HEK293T (cell line): ENCODE measurements at regions not wholly inside any gene's neighbourhood (a gene's known extent, or its start where the extent isn't known, plus 50 kb on each side); places are given as distances from the start of the nearest gene placed in this dataset.

ENCODE experiments used
- CTCF ChIA-PET: fragments of 350-600 bp; formaldehyde crosslinking; extraction: SDS; loops from one replicate; lab custom pipeline; 2021; ENCODE audit warnings: antibody characterized with exemption, inconsistent platforms; lab: Yijun Ruan, JAX
- POLR2A ChIA-PET: fragments of 350-600 bp; formaldehyde crosslinking; extraction: SDS; loops from one replicate; lab custom pipeline; 2020; ENCODE audit warnings: antibody characterized with exemption, inconsistent platforms; lab: Yijun Ruan, JAX
- DNase-seq: peaks from one replicate; pipeline ENCODE4 v3.0.0; 2012; ENCODE audit warnings: mixed read lengths; ENCODE audit errors: extremely low spot score
- ARNT ChIP-seq: fragments of 450-650 bp; IDR thresholded peaks from 2 replicates; pipeline ENCODE4 v1.6.1; 2017; ENCODE audit warnings: mild to moderate bottlenecking
- BHLHE40 ChIP-seq: fragments of 450-650 bp; IDR thresholded peaks from 2 replicates; pipeline ENCODE4 v1.6.1; 2016; ENCODE audit warnings: mild to moderate bottlenecking, moderate library complexity, borderline replicate concordance
- CTBP1 ChIP-seq: fragments of 450-650 bp; IDR thresholded peaks from 2 replicates; pipeline ENCODE4 v1.6.1; 2016; ENCODE audit warnings: borderline replicate concordance
- ELF4 ChIP-seq: fragments of 450-650 bp; IDR thresholded peaks from 2 replicates; pipeline ENCODE4 v1.6.1; 2017; ENCODE audit warnings: antibody characterized with exemption
- FOXA1 ChIP-seq: fragments of 450-650 bp; IDR thresholded peaks from 2 replicates; pipeline ENCODE4 v1.6.1; 2016; ENCODE audit warnings: mild to moderate bottlenecking
- FOXK2 ChIP-seq: fragments of 450-650 bp; IDR thresholded peaks from 2 replicates; pipeline ENCODE4 v1.6.1; 2016; ENCODE audit warnings: mild to moderate bottlenecking
- FOXM1 ChIP-seq: fragments of 450-650 bp; IDR thresholded peaks from 2 replicates; pipeline ENCODE4 v1.6.1; 2017; ENCODE audit warnings: mild to moderate bottlenecking, borderline replicate concordance
- HDGF ChIP-seq: fragments of 450-650 bp; IDR thresholded peaks from 2 replicates; pipeline ENCODE4 v1.6.1; 2017; ENCODE audit warnings: antibody characterized with exemption, borderline replicate concordance
- L3MBTL2 ChIP-seq: fragments of 450-650 bp; conservative IDR thresholded peaks from 2 replicates; pipeline ENCODE4 v1.6.1; 2016; ENCODE audit warnings: mild to moderate bottlenecking
- LEF1 ChIP-seq: fragments of 450-650 bp; IDR thresholded peaks from 2 replicates; pipeline ENCODE4 v1.6.1; 2017; ENCODE audit warnings: mild to moderate bottlenecking, borderline replicate concordance
- NFRKB ChIP-seq: fragments of 450-650 bp; IDR thresholded peaks from 2 replicates; pipeline ENCODE4 v1.6.1; 2016; ENCODE audit warnings: mild to moderate bottlenecking, moderate library complexity
- SP1 ChIP-seq: fragments of 450-650 bp; IDR thresholded peaks from 2 replicates; pipeline ENCODE4 v1.6.1; 2017
- SUZ12 ChIP-seq: fragments of 450-650 bp; IDR thresholded peaks from 2 replicates; pipeline ENCODE4 v1.6.1; 2016; ENCODE audit warnings: mild to moderate bottlenecking
- TARDBP ChIP-seq: fragments of 450-650 bp; IDR thresholded peaks from 2 replicates; pipeline ENCODE4 v1.6.1; 2016
- ZNF384 ChIP-seq: fragments of 450-650 bp; IDR thresholded peaks from 2 replicates; pipeline ENCODE4 v1.6.1; 2016
- TF ChIP-seq, protein P1 (sequence below): fragments of 450-650 bp; IDR thresholded peaks from 2 replicates; pipeline ENCODE4 v1.6.1; 2016

DNA sequence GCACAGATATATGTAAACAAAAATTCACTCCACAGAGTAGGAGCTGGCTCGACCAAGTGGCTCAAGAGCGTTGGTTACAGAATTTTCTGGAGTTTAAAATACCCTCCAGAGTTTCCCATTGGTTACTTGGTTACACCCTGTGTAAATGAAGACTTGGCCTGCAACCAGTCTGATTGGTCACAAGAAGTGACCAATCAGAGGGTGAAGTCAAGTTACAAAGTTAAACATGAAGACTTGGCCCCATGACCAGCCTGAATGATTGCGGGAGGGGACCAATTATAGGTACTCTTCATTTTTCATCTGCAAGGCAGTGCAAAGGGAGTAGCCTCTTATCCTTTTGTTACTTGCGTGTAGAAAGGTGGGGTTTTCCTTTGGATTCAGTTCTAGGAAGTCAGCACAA is 121.3 kb upstream of the SALL1 start:
- ChIA-PET POLR2A (no interaction called here), CTCF (no interaction called here)
- DNase-seq = no peak
- TF ChIP-seq ELF4 (no peak), ZNF384 (no peak), FOXK2 (no peak), CTBP1 (no peak), FOXM1 (no peak), FOXA1 (no peak), BHLHE40 (no peak), SUZ12 (no peak), TARDBP (no peak), SP1 (no peak), ARNT (no peak), HDGF (no peak), NFRKB (no peak), L3MBTL2 (no peak)

DNA sequence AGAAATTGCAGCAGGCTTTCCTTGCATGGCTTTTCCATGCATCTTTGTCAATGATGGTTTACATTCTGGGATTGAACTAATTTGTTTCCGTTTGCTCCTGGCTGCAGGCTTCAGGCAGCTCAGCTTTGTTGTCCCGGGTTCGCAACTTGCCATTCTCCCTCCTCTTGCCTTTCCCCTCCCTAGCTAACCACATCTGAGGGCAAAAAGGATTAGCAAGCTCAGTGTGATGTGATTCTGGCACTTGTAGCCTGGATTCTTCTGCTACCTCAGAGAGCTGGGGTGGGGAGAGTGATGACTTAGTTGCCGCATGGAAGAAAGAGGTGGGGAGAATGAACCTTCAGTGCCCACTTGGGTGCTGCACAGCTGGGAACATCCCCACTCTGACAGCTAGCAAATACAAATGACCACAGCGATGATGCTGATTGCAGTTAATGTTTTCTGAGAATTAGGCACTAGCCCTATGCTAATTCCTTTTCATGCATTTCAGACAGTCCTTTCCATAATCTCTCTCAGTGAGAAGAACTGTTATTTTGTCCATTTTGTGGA is 120.2 kb upstream of the SALL1 start:
- TF ChIP-seq LEF1 (no peak), ZNF384 (no peak), FOXK2 (no peak), NFRKB (no peak), L3MBTL2 (no peak), BHLHE40 (no peak), SUZ12 (no peak), FOXM1 (no peak), ARNT (no peak), CTBP1 (no peak), TARDBP (no peak), ELF4 (no peak), FOXA1 (no peak), SP1 (no peak), HDGF (no peak)
- TF ChIP-seq, protein P1, sequence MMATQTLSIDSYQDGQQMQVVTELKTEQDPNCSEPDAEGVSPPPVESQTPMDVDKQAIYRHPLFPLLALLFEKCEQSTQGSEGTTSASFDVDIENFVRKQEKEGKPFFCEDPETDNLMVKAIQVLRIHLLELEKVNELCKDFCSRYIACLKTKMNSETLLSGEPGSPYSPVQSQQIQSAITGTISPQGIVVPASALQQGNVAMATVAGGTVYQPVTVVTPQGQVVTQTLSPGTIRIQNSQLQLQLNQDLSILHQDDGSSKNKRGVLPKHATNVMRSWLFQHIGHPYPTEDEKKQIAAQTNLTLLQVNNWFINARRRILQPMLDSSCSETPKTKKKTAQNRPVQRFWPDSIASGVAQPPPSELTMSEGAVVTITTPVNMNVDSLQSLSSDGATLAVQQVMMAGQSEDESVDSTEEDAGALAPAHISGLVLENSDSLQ = no peak
- DNase-seq = no peak
- ChIA-PET POLR2A (no interaction called here), CTCF (no interaction called here)

DNA sequence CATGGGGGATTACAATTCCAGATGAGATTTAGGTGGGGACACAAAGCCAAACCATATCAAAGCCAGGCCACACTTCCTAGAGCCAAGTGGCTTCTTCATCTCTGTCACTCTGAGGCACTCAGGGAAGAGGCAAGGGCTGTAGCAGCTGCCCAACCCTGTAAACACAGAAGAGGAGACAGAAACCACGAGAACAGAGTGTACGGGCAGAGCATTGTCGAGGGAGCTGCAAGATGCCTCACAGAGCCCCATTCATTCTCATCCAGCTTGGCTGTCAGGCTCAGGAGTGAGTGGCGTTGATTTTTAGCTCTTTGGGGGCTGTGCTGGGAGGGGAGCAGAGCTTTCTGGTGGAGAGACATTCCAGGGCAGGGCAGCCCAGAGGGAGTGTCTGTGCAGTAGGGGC is 117.2 kb upstream of the SALL1 start:
- TF ChIP-seq LEF1 = no peak
- TF ChIP-seq FOXK2 = no peak
- TF ChIP-seq ELF4 = no peak
- no peak for TF ChIP-seq ZNF384
- ChIA-PET CTCF (no interaction called here), POLR2A (no interaction called here)
- no peak for DNase-seq

DNA sequence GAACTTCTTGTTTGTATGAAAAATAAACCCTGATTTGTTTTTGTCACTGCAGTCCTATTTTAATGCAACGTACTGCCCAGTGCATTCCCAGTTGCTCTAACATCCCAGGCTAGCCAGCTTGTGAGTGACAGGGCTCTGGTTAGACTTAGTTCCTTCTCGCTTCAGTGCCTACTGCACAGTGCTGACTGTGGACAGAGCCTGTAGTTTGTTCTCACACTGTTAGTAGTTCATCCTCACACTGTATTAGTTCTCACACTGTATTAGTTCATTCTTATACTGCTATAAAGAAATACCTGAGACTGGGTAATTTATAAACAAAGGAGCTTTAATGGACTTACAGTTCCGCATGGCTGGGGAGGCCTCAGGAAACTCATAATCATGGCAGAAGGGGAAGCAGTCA is 116.6 kb upstream of the SALL1 start:
- no peak for DNase-seq
- CTCF ChIA-PET = no interaction called here
- POLR2A ChIA-PET = no interaction called here
- no peak for TF ChIP-seq CTBP1
- TF ChIP-seq SP1 = no peak
- TF ChIP-seq LEF1 = no peak
- TF ChIP-seq TARDBP = no peak
- no peak for TF ChIP-seq NFRKB
- TF ChIP-seq FOXM1 = no peak
- TF ChIP-seq, protein P1 = no peak
- TF ChIP-seq BHLHE40 = no peak
- TF ChIP-seq SUZ12 = no peak
- TF ChIP-seq ZNF384 = no peak
- TF ChIP-seq L3MBTL2 = no peak
- TF ChIP-seq FOXK2 = no peak
- TF ChIP-seq ELF4 = no peak
- no peak for TF ChIP-seq HDGF
- no peak for TF ChIP-seq ARNT
- TF ChIP-seq FOXA1 = no peak

DNA sequence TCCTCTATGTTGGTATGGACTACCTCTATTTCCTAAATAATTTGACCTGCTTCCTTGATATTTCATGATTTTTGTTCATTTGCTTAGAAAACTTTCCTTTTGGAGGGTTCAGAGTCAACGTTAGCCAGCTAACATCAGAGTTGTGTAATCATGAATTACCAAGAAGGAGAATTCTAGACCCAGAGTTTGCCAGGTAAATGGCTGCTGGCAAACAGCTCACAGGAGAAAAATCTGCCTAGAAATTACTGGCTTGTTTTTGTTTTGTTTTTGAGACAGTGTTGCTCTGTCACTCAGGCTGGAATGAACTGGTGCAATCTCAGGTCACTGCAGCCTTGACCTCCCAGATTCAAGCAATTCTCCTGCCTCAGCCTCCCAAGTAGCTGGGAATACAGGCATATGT is 111.4 kb upstream of the SALL1 start:
- TF ChIP-seq BHLHE40 (no peak), TARDBP (no peak), SP1 (no peak), HDGF (no peak), FOXM1 (no peak)
- ChIA-PET CTCF (no interaction called here), POLR2A (no interaction called here)
- DNase-seq = no peak

DNA sequence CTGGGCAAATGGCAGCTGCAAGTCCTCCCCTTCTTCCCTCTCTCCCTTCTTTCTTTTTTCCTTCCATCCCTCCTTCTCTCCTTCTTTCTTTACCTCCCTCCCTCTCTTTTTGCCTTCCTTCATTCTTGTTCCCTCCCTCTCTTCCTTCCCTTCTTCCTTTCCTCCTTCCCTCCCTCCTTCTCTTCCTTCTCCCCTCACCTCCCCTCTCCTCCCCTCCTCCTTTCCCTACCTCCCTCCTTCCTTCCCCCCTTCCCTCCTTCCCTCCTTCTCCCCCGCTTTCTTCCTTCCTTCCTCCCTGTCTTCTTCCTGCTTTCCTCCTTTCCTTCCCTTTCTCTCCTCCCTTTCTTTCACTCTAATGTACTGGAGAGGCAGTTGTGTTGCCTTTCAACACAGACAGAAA is 110.8 kb upstream of the SALL1 start:
- ChIA-PET CTCF (no interaction called here), POLR2A (no interaction called here)
- no peak for TF ChIP-seq SP1
- no peak for TF ChIP-seq FOXK2
- TF ChIP-seq SUZ12 = no peak
- no peak for TF ChIP-seq HDGF
- TF ChIP-seq L3MBTL2 = no peak
- no peak for TF ChIP-seq FOXM1
- TF ChIP-seq, protein P1 = no peak
- no peak for TF ChIP-seq LEF1
- no peak for TF ChIP-seq ARNT
- TF ChIP-seq CTBP1 = no peak
- no peak for TF ChIP-seq BHLHE40
- TF ChIP-seq TARDBP = no peak
- TF ChIP-seq NFRKB = no peak
- TF ChIP-seq ZNF384 = no peak
- TF ChIP-seq ELF4 = no peak
- TF ChIP-seq FOXA1 = no peak
- no peak for DNase-seq
